Liver (tissue), 8 donors: ENCODE measurements at regions not wholly inside any gene's neighbourhood (a gene's known extent, or its start where the extent isn't known, plus 50 kb on each side); places are given as distances from the start of the nearest gene placed in this dataset.
"Not testable (repeated sequence)": the region's sequence is repeated elsewhere in the genome, so short reads cannot be mapped to it uniquely, and the experiment has no call there.

Source experiments
- DNase-seq: peaks from one replicate; pipeline ENCODE4 v3.0.0-alpha.2; 2017; ENCODE audit warnings: low spot score
- H3K27ac ChIP-seq, 2 donors: one replicate each; pipeline ENCODE4 v1.7.0; 2013; ENCODE audit warnings: inconsistent platforms in 2 of 2, low read length in 2 of 2, control low read depth in 1 of 2, low read depth in 1 of 2, mild to moderate bottlenecking in 1 of 2
- H3K27me3 ChIP-seq, 4 donors: one replicate each; pipeline versions ENCODE4 v1.6.1 to v1.7.0; 2013; ENCODE audit warnings: low read length in 3 of 4, inconsistent platforms in 1 of 4, mild to moderate bottlenecking in 1 of 4, moderate library complexity in 1 of 4; ENCODE audit not compliant: control insufficient read depth in 4 of 4, insufficient read depth in 4 of 4
- H3K36me3 ChIP-seq, 4 donors: one replicate each; pipeline versions ENCODE4 v1.6.1 to v1.7.0; 2013; ENCODE audit warnings: low read length in 3 of 4, mild to moderate bottlenecking in 3 of 4, low read depth in 1 of 4, moderate library complexity in 1 of 4; ENCODE audit not compliant: control insufficient read depth in 4 of 4, insufficient read depth in 3 of 4
- H3K4me1 ChIP-seq, 4 donors: one replicate each; pipeline versions ENCODE4 v1.6.1 to v1.7.0; 2013; ENCODE audit warnings: low read length in 3 of 4, mild to moderate bottlenecking in 3 of 4, moderate library complexity in 1 of 4; ENCODE audit not compliant: control insufficient read depth in 4 of 4, insufficient read depth in 4 of 4
- H3K4me3 ChIP-seq, 3 donors: one replicate each; pipeline versions ENCODE4 v1.6.1 to v1.7.0; 2013; ENCODE audit warnings: low read length in 3 of 3, control low read depth in 1 of 3, low read depth in 1 of 3, mild to moderate bottlenecking in 1 of 3
- H3K9ac ChIP-seq, 2 donors: one replicate each; pipeline ENCODE4 v1.7.0; 2013; ENCODE audit warnings: low read length in 2 of 2, mild to moderate bottlenecking in 2 of 2, moderate library complexity in 2 of 2, control low read depth in 1 of 2, low read depth in 1 of 2
- H3K9me3 ChIP-seq, 4 donors: one replicate each; pipeline versions ENCODE4 v1.6.1 to v1.7.0; 2013; ENCODE audit warnings: low read length in 3 of 4; ENCODE audit not compliant: control insufficient read depth in 4 of 4
- ATF3 ChIP-seq: IDR thresholded peaks from 2 replicates; pipeline ENCODE4 v1.6.1; 2016; ENCODE audit warnings: antibody characterized with exemption
- EGR1 ChIP-seq, 2 donors: IDR thresholded peaks; 2 replicates each; pipeline ENCODE4 v1.6.1; 2016 to 2018; ENCODE audit warnings: antibody characterized with exemption in 2 of 2, low read depth in 2 of 2
- FOXA1 ChIP-seq: IDR thresholded peaks from 2 replicates; pipeline ENCODE4 v1.6.1; 2016; ENCODE audit warnings: antibody characterized with exemption
- FOXA2 ChIP-seq: IDR thresholded peaks from 2 replicates; pipeline ENCODE4 v1.6.1; 2016; ENCODE audit warnings: antibody characterized with exemption
- GABPA ChIP-seq, 2 donors: IDR thresholded peaks in 1 of 2; conservative IDR thresholded peaks in 1 of 2; 2 replicates each; pipeline ENCODE4 v1.6.1; 2016; ENCODE audit warnings: antibody characterized with exemption in 2 of 2, mild to moderate bottlenecking in 1 of 2, moderate library complexity in 1 of 2
- HNF4A ChIP-seq, 2 donors: conservative IDR thresholded peaks; 2 replicates each; pipeline ENCODE4 v1.6.1; 2016; ENCODE audit warnings: antibody characterized with exemption in 2 of 2, mild to moderate bottlenecking in 2 of 2
- HNF4G ChIP-seq: IDR thresholded peaks from 2 replicates; pipeline ENCODE4 v1.6.1; 2016; ENCODE audit warnings: antibody characterized with exemption
- JUND ChIP-seq, 2 donors: IDR thresholded peaks; 2 replicates each; pipeline ENCODE4 v1.6.1; 2016; ENCODE audit warnings: antibody characterized with exemption in 2 of 2
- NR2F2 ChIP-seq: IDR thresholded peaks from 2 replicates; pipeline ENCODE4 v1.6.1; 2016; ENCODE audit warnings: antibody characterized with exemption
- RAD21 ChIP-seq, 2 donors: IDR thresholded peaks; 2 replicates each; pipeline ENCODE4 v1.6.1; 2016; ENCODE audit warnings: antibody characterized with exemption in 2 of 2, mild to moderate bottlenecking in 2 of 2
- REST ChIP-seq: IDR thresholded peaks from 2 replicates; pipeline ENCODE4 v1.6.1; 2016; ENCODE audit warnings: antibody characterized with exemption, mild to moderate bottlenecking
- RXRA ChIP-seq, 2 donors: IDR thresholded peaks; 2 replicates each; pipeline ENCODE4 v1.6.1; 2017 to 2018; ENCODE audit warnings: antibody characterized with exemption in 2 of 2, mild to moderate bottlenecking in 1 of 2
- SP1 ChIP-seq: IDR thresholded peaks from 2 replicates; pipeline ENCODE4 v1.6.1; 2018; ENCODE audit warnings: antibody characterized with exemption, mild to moderate bottlenecking
- TAF1 ChIP-seq: conservative IDR thresholded peaks from 2 replicates; pipeline ENCODE4 v1.6.1; 2016; ENCODE audit warnings: antibody characterized with exemption, mild to moderate bottlenecking
- YY1 ChIP-seq: IDR thresholded peaks from 2 replicates; pipeline ENCODE4 v1.6.1; 2016; ENCODE audit warnings: antibody characterized with exemption, mild to moderate bottlenecking
- WGBS: extraction: QIAGEN DNeasy Blood & Tissue Kit; methylation state at CpG from one replicate; pipeline ENCODE4 v1.1.7; 2013; 5-methylcytosine and 5-hydroxymethylcytosine counted together
- TF ChIP-seq, protein P1 (sequence below): fragments of 150-350 bp; IDR thresholded peaks from 2 replicates; pipeline ENCODE4 v1.5.1; 2017; ENCODE audit warnings: improper control_type of control experiment, low read depth, low read length; ENCODE audit not compliant: missing input control
- TF ChIP-seq, protein P2 (sequence below): IDR thresholded peaks from 2 replicates; pipeline ENCODE4 v1.6.1; 2016; ENCODE audit warnings: antibody characterized with exemption
- TF ChIP-seq, protein P3 (sequence below): IDR thresholded peaks from 2 replicates; pipeline ENCODE4 v1.6.1; 2016; ENCODE audit warnings: antibody characterized with exemption
- donor health status: healthy.
- donor health status: healthy.
- donor health status: healthy.
- donor health status: healthy.
- donor health status: healthy.

GRCh38 chr4:184962125-184962638 is 56.1 kb upstream of the HELT start:
- Histone ChIP-seq H3K27ac (no peak overlapping the region), H3K27me3 (no peaks in the 10 kb centered on the region), H3K4me3 (no peak overlapping the region), H3K9me3 (no peaks in the 10 kb centered on the region), H3K9ac (no peak overlapping the region), H3K36me3 (no peaks in the 10 kb centered on the region), H3K4me1 (peaks cover 6 to 21% (median 15%) of the 10 kb centered on the region in 4 donors)
- 47% methylated on average over 11 of the region's 11 CpGs for WGBS
- DNase-seq, result no peak
- TF ChIP-seq, protein P1, sequence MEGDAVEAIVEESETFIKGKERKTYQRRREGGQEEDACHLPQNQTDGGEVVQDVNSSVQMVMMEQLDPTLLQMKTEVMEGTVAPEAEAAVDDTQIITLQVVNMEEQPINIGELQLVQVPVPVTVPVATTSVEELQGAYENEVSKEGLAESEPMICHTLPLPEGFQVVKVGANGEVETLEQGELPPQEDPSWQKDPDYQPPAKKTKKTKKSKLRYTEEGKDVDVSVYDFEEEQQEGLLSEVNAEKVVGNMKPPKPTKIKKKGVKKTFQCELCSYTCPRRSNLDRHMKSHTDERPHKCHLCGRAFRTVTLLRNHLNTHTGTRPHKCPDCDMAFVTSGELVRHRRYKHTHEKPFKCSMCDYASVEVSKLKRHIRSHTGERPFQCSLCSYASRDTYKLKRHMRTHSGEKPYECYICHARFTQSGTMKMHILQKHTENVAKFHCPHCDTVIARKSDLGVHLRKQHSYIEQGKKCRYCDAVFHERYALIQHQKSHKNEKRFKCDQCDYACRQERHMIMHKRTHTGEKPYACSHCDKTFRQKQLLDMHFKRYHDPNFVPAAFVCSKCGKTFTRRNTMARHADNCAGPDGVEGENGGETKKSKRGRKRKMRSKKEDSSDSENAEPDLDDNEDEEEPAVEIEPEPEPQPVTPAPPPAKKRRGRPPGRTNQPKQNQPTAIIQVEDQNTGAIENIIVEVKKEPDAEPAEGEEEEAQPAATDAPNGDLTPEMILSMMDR, result no peak
- TF ChIP-seq NR2F2 (no peak), JUND (IDR thresholded peaks at IDR 0.05) (no peak), TAF1 (no peak), FOXA1 (no peak), HNF4G (peak; percentile 44), HNF4A (conservative IDR thresholded peaks at IDR 0.05) (peak; percentile 72 to 87), ATF3 (no peak), EGR1 (IDR thresholded peaks at IDR 0.05; ENCODE audit: low read depth in 2 of 2) (no peak), FOXA2 (no peak), GABPA (IDR thresholded peaks at IDR 0.05 in 1 of 2, conservative IDR thresholded peaks at IDR 0.05 in 1 of 2) (no peak), SP1 (peak; percentile 27), RAD21 (IDR thresholded peaks at IDR 0.05) (no peak), YY1 (no peak), RXRA (IDR thresholded peaks at IDR 0.05) (peak in 1 of 2 donors; percentile 19), REST (no peak)
- TF ChIP-seq, protein P2, sequence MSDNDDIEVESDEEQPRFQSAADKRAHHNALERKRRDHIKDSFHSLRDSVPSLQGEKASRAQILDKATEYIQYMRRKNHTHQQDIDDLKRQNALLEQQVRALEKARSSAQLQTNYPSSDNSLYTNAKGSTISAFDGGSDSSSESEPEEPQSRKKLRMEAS, result no peak
- TF ChIP-seq, protein P3, sequence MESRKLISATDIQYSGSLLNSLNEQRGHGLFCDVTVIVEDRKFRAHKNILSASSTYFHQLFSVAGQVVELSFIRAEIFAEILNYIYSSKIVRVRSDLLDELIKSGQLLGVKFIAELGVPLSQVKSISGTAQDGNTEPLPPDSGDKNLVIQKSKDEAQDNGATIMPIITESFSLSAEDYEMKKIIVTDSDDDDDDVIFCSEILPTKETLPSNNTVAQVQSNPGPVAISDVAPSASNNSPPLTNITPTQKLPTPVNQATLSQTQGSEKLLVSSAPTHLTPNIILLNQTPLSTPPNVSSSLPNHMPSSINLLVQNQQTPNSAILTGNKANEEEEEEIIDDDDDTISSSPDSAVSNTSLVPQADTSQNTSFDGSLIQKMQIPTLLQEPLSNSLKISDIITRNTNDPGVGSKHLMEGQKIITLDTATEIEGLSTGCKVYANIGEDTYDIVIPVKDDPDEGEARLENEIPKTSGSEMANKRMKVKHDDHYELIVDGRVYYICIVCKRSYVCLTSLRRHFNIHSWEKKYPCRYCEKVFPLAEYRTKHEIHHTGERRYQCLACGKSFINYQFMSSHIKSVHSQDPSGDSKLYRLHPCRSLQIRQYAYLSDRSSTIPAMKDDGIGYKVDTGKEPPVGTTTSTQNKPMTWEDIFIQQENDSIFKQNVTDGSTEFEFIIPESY, result no peak

DNA sequence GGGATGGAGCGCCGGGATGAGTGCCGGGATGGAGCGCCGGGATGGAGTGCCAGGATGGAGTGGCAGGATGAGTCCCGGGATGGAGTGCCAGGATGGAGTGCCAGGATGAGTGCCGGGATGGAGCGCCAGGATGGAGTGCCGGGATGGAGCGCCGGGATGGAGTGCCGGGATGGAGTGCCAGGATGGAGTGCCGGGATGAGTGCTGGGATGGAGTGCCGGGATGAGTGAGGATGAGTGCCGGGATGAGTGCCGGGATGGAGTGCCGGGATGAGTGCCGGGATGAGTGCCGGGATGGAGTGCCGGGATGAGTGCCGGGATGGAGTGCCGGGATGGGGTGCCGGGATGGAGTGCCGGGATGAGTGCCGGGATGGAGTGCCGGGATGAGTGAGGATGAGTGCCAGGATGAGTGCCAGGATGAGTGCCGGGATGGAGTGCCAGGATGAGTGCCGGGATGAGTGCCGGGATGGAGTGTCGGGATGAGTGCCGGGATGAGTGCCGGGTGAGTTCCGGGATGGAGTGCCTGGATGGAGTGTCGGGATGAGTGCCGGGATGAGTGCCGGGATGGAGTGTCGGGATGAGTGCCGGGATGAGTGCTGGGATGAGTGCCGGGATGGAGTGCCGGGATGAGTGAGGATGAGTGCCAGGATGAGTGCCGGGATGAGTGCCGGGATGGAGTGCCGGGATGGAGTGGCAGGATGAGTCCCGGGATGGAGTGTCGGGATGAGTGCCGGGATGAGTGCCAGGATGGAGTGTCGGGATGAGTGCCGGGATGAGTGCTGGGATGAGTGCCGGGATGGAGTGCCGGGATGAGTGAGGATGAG is 52.9 kb upstream of the HELT start:
- DNase-seq, H3K27me3 ChIP-seq, H3K4me3 ChIP-seq, H3K27ac ChIP-seq, H3K36me3 ChIP-seq, H3K9ac ChIP-seq, H3K9me3 ChIP-seq: not testable (repeated sequence)
- WGBS, result 93% methylated on average over 48 of the region's 50 CpGs
- peaks cover 3 to 14% (median 10%) of the 10 kb centered on the region in 4 donors for H3K4me1 ChIP-seq

GRCh38 chr4:184966051-184966691 is 52.1 kb upstream of the HELT start:
- not testable (repeated sequence) for H3K9me3 ChIP-seq, H3K27me3 ChIP-seq, H3K9ac ChIP-seq, H3K4me1 ChIP-seq, H3K4me3 ChIP-seq, H3K27ac ChIP-seq, DNase-seq, H3K36me3 ChIP-seq
- 93% methylated on average over 40 of the region's 42 CpGs for WGBS
